GM12878 (cell line): ENCODE measurements at regions not wholly inside any gene's neighbourhood (a gene's known extent, or its start where the extent isn't known, plus 50 kb on each side); places are given as distances from the start of the nearest gene placed in this dataset.

Source experiments
- ATAC-seq: fragments of 200-7000 bp; cut with Tn5 transposase; 3 replicates; pipeline ENCODE4 v1.9.1; 2020; ENCODE audit warnings: mild to moderate bottlenecking, moderate library complexity
- BruUV-seq: library from RNA; stranded (reverse); fragments of 400-500 nt; replicated peaks from 2 replicates; lab custom pipeline; 2021; lab: Mats Ljungman, UMichigan
- CTCF ChIA-PET: fragments of 300-600 bp; sonication (Branson Sonifier 250); formaldehyde crosslinking; extraction: SDS; loops from one replicate; lab custom pipeline; 2021; ENCODE audit warnings: inconsistent platforms; lab: Yijun Ruan, JAX
- POLR2A ChIA-PET: fragments of 350-600 bp; formaldehyde crosslinking; extraction: SDS; loops from one replicate; lab custom pipeline; 2021; ENCODE audit warnings: inconsistent platforms; lab: Charles Lee
- RAD21 ChIA-PET: fragments of 300-600 bp; sonication (Branson Sonifier 250); formaldehyde crosslinking; loops from one replicate; lab custom pipeline; 2023; ENCODE audit warnings: antibody characterized with exemption; ENCODE audit not compliant: unreplicated experiment; lab: Charles Lee
- SMC1A ChIA-PET: fragments of 300-600 bp; sonication (Branson Sonifier 250); formaldehyde crosslinking; loops from one replicate; lab custom pipeline; 2023; ENCODE audit not compliant: unreplicated experiment, uncharacterized antibody; lab: Charles Lee
- DNase-seq: peaks from one replicate; pipeline ENCODE4 v3.0.0-alpha.2; 2011; ENCODE audit warnings: low read depth, low spot score
- FAIRE-seq: peaks from 3 replicates; lab custom pipeline; 2011; peaks lifted over from hg19 to GRCh38; lab: Jason Lieb, UNC
- H2AFZ ChIP-seq: 2 replicates; pipeline ENCODE4 v1.6.0; 2011; ENCODE audit warnings: low read depth, low read length, control low read depth; ENCODE audit not compliant: control insufficient read depth
- H3K27ac ChIP-seq: 2 replicates; pipeline ENCODE4 v1.5.1; 2011; ENCODE audit warnings: control low read depth; ENCODE audit not compliant: control insufficient read depth, insufficient read depth
- H3K27me3 ChIP-seq, 2 experiments: replicated peaks in 1 of 2; 2 replicates each; pipeline versions ENCODE4 v1.6.0 to v1.6.1; 2011; ENCODE audit warnings: low read length in 1 of 2; ENCODE audit not compliant: control insufficient read depth in 2 of 2, insufficient read depth in 2 of 2
- H3K36me3 ChIP-seq, 2 experiments: 2 replicates each; pipeline ENCODE4 v1.5.1; 2011; ENCODE audit warnings: low read length in 1 of 2; ENCODE audit not compliant: control insufficient read depth in 2 of 2, insufficient read depth in 2 of 2
- H3K4me1 ChIP-seq: 2 replicates; pipeline ENCODE4 v1.6.1; 2011; ENCODE audit warnings: mild to moderate bottlenecking, low read length, moderate library complexity, mixed read lengths; ENCODE audit not compliant: control insufficient read depth, insufficient read depth
- H3K4me2 ChIP-seq: 2 replicates; pipeline ENCODE4 v1.6.0; 2011; ENCODE audit warnings: control low read depth; ENCODE audit not compliant: control insufficient read depth, insufficient read depth
- H3K4me3 ChIP-seq: fragments of 200-600 bp; sonication (generic); 2 replicates; pipeline ENCODE4 v1.5.1; 2016
- H3K79me2 ChIP-seq: 2 replicates; pipeline ENCODE4 v1.6.0; 2011; ENCODE audit warnings: low read length; ENCODE audit not compliant: control insufficient read depth, insufficient read depth
- H3K9ac ChIP-seq: 2 replicates; pipeline ENCODE4 v1.8.0; 2011; ENCODE audit warnings: low read length, control low read depth, mixed read lengths; ENCODE audit not compliant: control insufficient read depth, insufficient read depth
- H3K9me3 ChIP-seq: replicated peaks from 3 replicates; pipeline ENCODE4 v1.5.1; 2011; ENCODE audit warnings: mild to moderate bottlenecking, low read length; ENCODE audit not compliant: control insufficient read depth, insufficient read depth
- H4K20me1 ChIP-seq: 2 replicates; pipeline ENCODE4 v1.6.0; 2011; ENCODE audit not compliant: control insufficient read depth, insufficient read depth
- ASH2L ChIP-seq: fragments of 300-600, 200-600 bp; sonication (generic); IDR thresholded peaks from 2 replicates; pipeline ENCODE4 v1.6.1; 2017; ENCODE audit warnings: low read depth, mild to moderate bottlenecking, borderline replicate concordance
- ATF7 ChIP-seq: fragments of 450-650 bp; IDR thresholded peaks from 2 replicates; pipeline ENCODE4 v1.6.1; 2016; ENCODE audit warnings: low read depth, mild to moderate bottlenecking
- CREM ChIP-seq: IDR thresholded peaks from 2 replicates; pipeline ENCODE4 v1.6.1; 2014; ENCODE audit warnings: antibody characterized with exemption, low read depth
- EED ChIP-seq: sonication (generic); IDR thresholded peaks from 2 replicates; pipeline ENCODE4 v1.6.1; 2016; ENCODE audit warnings: antibody characterized with exemption, low read depth
- FOS ChIP-seq: IDR thresholded peaks from 3 replicates; pipeline ENCODE4 v1.6.1; 2011; ENCODE audit warnings: borderline replicate concordance; ENCODE audit not compliant: insufficient read length; ENCODE audit errors: extremely low read depth
- HDGF ChIP-seq: fragments of 450-650 bp; IDR thresholded peaks from 2 replicates; pipeline ENCODE4 v1.6.1; 2016; ENCODE audit warnings: antibody characterized with exemption
- KLF5 ChIP-seq: fragments of 450-650 bp; IDR thresholded peaks from 2 replicates; pipeline ENCODE4 v1.6.1; 2014; ENCODE audit warnings: mild to moderate bottlenecking; ENCODE audit not compliant: partially characterized antibody
- MYB ChIP-seq: fragments of 150-350 bp; IDR thresholded peaks from 2 replicates; pipeline ENCODE4 v1.6.1; 2014; ENCODE audit warnings: mild to moderate bottlenecking, low read depth, low read length, borderline replicate concordance
- NBN ChIP-seq: fragments of 450-650 bp; IDR thresholded peaks from 2 replicates; pipeline ENCODE4 v1.6.1; 2016
- NFIC ChIP-seq: IDR thresholded peaks from 2 replicates; pipeline ENCODE4 v1.6.1; 2012; ENCODE audit warnings: low read depth, mild to moderate bottlenecking, inconsistent platforms, low read length, moderate library complexity
- PAX8 ChIP-seq: fragments of 450-650 bp; IDR thresholded peaks from 2 replicates; pipeline ENCODE4 v1.6.1; 2017; ENCODE audit warnings: mild to moderate bottlenecking, moderate library complexity
- RB1 ChIP-seq: fragments of 450-650 bp; formaldehyde crosslinking; IDR thresholded peaks from 2 replicates; pipeline ENCODE4 v1.6.1; 2017; ENCODE audit warnings: mild to moderate bottlenecking, borderline replicate concordance
- SMAD5 ChIP-seq: IDR thresholded peaks from 2 replicates; pipeline ENCODE4 v1.6.1; 2016; ENCODE audit warnings: antibody characterized with exemption, low read depth
- SREBF1 ChIP-seq: IDR thresholded peaks from 2 replicates; pipeline ENCODE4 v1.6.1; 2012; ENCODE audit warnings: mild to moderate bottlenecking, low read length
- SUPT20H ChIP-seq: IDR thresholded peaks from 2 replicates; pipeline ENCODE4 v1.6.1; 2011; ENCODE audit warnings: low read depth, mild to moderate bottlenecking, low read length, moderate library complexity, borderline replicate concordance; ENCODE audit not compliant: control insufficient read depth
- ZNF217 ChIP-seq: fragments of 450-650 bp; IDR thresholded peaks from 2 replicates; pipeline ENCODE4 v1.6.1; 2017; ENCODE audit warnings: antibody characterized with exemption, mild to moderate bottlenecking
- ZNF622 ChIP-seq: fragments of 450-650 bp; IDR thresholded peaks from 2 replicates; pipeline ENCODE4 v1.6.1; 2017; ENCODE audit warnings: mild to moderate bottlenecking, inconsistent platforms
- WGBS: methylation state at CpG from one replicate; pipeline ENCODE4 v1.1.6; 2016; ENCODE audit warnings: low lambda C conversion rate; ENCODE audit not compliant: insufficient replicate concordance, insufficient coverage; ENCODE audit errors: missing lambda C conversion rate; 5-methylcytosine and 5-hydroxymethylcytosine counted together
- in situ Hi-C: fragments of 300-500 bp; cut with MboI; formaldehyde crosslinking; loops from 9 replicates; pipeline ENCODE4 v1.14.3; 2018; ENCODE audit warnings: mixed read lengths
- intact Hi-C: fragments of 100-400 bp; cut with micrococcal nuclease; formaldehyde crosslinking; loops from one replicate; pipeline ENCODE4 v1.14.2; 2022; ENCODE audit not compliant: unreplicated experiment
- TF ChIP-seq, protein P1 (sequence below): fragments of 150-350 bp; IDR thresholded peaks from 2 replicates; pipeline ENCODE4 v1.6.1; 2016; ENCODE audit warnings: low read depth, low read length
- TF ChIP-seq, protein P2 (sequence below): IDR thresholded peaks from 2 replicates; pipeline ENCODE4 v1.6.1; 2011; ENCODE audit warnings: borderline replicate concordance, low read depth, mild to moderate bottlenecking, moderate library complexity, low read length; ENCODE audit not compliant: insufficient read depth, poor library complexity, severe bottlenecking

DNA sequence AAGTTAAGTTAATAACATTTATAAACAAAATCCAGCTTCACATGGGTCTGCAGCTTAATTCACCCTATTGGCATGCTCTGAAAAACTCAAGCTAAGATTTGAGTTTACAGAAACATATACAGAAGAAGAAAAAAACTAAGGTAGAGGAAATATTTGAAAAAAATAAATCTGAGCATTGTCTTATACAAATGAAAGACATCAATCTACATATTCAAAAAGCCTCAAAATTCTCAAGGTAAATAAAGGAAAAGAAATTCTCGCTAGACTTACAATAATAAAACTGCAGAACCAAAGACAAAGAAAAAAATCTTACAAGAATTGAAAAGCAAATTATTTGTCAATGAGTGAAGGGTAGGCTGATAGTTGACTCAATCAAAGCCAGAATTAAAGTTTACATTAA, 493.4 kb downstream of the CETN3 start:
- Histone ChIP-seq H3K4me2 (no peak overlapping the region), H4K20me1 (no peaks in the 10 kb centered on the region), H3K79me2 (no peaks in the 10 kb centered on the region), H3K4me3 (no peak overlapping the region), H3K9ac (no peak overlapping the region), H3K27ac (no peak overlapping the region), H3K36me3 (no peaks in the 10 kb centered on the region), H2AFZ (no peak overlapping the region), H3K4me1 (no peaks in the 10 kb centered on the region)
- ChIA-PET RAD21 (no interaction called here), CTCF (no interaction called here), POLR2A (no interaction called here), SMC1A (no interaction called here)
- FAIRE-seq: no peak
- no peak for ATAC-seq
- intact Hi-C loops: no loop called here
- in situ Hi-C loops: no loop called here
- no TSS peak for BruUV-seq
- WGBS: 100% methylated on average over 1 of the region's 1 CpG
- no peak for DNase-seq
- no peak for TF ChIP-seq SMAD5
- TF ChIP-seq FOS: no peak
- TF ChIP-seq ASH2L: no peak
- TF ChIP-seq ZNF217: no peak
- TF ChIP-seq NBN: no peak
- no peak for TF ChIP-seq NFIC
- TF ChIP-seq, protein P1, sequence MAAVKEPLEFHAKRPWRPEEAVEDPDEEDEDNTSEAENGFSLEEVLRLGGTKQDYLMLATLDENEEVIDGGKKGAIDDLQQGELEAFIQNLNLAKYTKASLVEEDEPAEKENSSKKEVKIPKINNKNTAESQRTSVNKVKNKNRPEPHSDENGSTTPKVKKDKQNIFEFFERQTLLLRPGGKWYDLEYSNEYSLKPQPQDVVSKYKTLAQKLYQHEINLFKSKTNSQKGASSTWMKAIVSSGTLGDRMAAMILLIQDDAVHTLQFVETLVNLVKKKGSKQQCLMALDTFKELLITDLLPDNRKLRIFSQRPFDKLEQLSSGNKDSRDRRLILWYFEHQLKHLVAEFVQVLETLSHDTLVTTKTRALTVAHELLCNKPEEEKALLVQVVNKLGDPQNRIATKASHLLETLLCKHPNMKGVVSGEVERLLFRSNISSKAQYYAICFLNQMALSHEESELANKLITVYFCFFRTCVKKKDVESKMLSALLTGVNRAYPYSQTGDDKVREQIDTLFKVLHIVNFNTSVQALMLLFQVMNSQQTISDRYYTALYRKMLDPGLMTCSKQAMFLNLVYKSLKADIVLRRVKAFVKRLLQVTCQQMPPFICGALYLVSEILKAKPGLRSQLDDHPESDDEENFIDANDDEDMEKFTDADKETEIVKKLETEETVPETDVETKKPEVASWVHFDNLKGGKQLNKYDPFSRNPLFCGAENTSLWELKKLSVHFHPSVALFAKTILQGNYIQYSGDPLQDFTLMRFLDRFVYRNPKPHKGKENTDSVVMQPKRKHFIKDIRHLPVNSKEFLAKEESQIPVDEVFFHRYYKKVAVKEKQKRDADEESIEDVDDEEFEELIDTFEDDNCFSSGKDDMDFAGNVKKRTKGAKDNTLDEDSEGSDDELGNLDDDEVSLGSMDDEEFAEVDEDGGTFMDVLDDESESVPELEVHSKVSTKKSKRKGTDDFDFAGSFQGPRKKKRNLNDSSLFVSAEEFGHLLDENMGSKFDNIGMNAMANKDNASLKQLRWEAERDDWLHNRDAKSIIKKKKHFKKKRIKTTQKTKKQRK: no peak
- TF ChIP-seq HDGF: no peak
- no peak for TF ChIP-seq SREBF1
- no peak for TF ChIP-seq ATF7
- no peak for TF ChIP-seq SUPT20H
- TF ChIP-seq ZNF622: no peak
- no peak for TF ChIP-seq RB1
- TF ChIP-seq MYB: no peak
- no peak for TF ChIP-seq EED
- TF ChIP-seq, protein P2, sequence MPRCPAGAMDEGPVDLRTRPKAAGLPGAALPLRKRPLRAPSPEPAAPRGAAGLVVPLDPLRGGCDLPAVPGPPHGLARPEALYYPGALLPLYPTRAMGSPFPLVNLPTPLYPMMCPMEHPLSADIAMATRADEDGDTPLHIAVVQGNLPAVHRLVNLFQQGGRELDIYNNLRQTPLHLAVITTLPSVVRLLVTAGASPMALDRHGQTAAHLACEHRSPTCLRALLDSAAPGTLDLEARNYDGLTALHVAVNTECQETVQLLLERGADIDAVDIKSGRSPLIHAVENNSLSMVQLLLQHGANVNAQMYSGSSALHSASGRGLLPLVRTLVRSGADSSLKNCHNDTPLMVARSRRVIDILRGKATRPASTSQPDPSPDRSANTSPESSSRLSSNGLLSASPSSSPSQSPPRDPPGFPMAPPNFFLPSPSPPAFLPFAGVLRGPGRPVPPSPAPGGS: no peak
- TF ChIP-seq PAX8: no peak
- no peak for TF ChIP-seq KLF5
- no peak for TF ChIP-seq CREM
- TF ChIP-seq, all 136 proteins: peak for 0
- Histone ChIP-seq H3K27me3 (no peaks in the 10 kb centered on the region), H3K9me3 (no peaks in the 10 kb centered on the region; the same call in 1 of the 3 replicates)
